RPMI8226 (cell line): ENCODE measurements at regions not wholly inside any gene's neighbourhood (a gene's known extent, or its start where the extent isn't known, plus 50 kb on each side); places are given as distances from the start of the nearest gene placed in this dataset.

Experiments
- DNase-seq: peaks from one replicate; pipeline ENCODE4 v3.0.0-alpha.2; 2015

- DNase-seq: no peak
Measured at GRCh38 chr15:89421219-89421618, 75.2 kb downstream of the RHCG start.

- peak; percentile 78 for DNase-seq
Measured at GRCh38 chr15:89419370-89419984, 76.9 kb downstream of the RHCG start.

GRCh38 chr15:89417206-89417725 lies 79.1 kb downstream of the RHCG start:
- no peak for DNase-seq

- peak; percentile 87 for DNase-seq
Measured at GRCh38 chr15:89416339-89417183, 79.8 kb downstream of the RHCG start.

- DNase-seq: no peak
Measured at GRCh38 chr15:89414571-89414970, 79.9 kb upstream of the POLG start.

GRCh38 chr15:89413877-89414276 lies 79.3 kb upstream of the POLG start:
- no peak for DNase-seq

GRCh38 chr15:89412905-89413411 lies 78.3 kb upstream of the POLG start:
- DNase-seq: no peak

- no peak for DNase-seq
Measured at GRCh38 chr15:89410039-89410435, 75.4 kb upstream of the POLG start.

- no peak for DNase-seq
Measured at GRCh38 chr15:89409184-89410038, 74.8 kb upstream of the POLG start.

- no peak for DNase-seq
Measured at GRCh38 chr15:89408372-89409183, 74.0 kb upstream of the POLG start.

GRCh38 chr15:89406940-89407607 lies 72.5 kb upstream of the POLG start:
- peak; percentile 44 for DNase-seq

- no peak for DNase-seq
Measured at GRCh38 chr15:89406218-89406939, 71.8 kb upstream of the POLG start.

- no peak for DNase-seq
Measured at GRCh38 chr15:89405494-89405893, 70.9 kb upstream of the POLG start.

- DNase-seq: no peak
Measured at GRCh38 chr15:89404023-89404422, 69.4 kb upstream of the POLG start.

GRCh38 chr15:89402518-89402805 lies 67.8 kb upstream of the POLG start:
- no peak for DNase-seq

- DNase-seq: peak; percentile 66
Measured at GRCh38 chr15:89401631-89402517, 67.2 kb upstream of the POLG start.

- no peak for DNase-seq
Measured at GRCh38 chr15:89400782-89401545, 66.3 kb upstream of the POLG start.

GRCh38 chr15:89400116-89400781 lies 65.6 kb upstream of the POLG start:
- DNase-seq: no peak
